ENCODE measurements at regions not wholly inside any gene's neighbourhood (a gene's known extent, or its start where the extent isn't known, plus 50 kb on each side); places are given as distances from the start of the nearest gene placed in this dataset.
"Not testable (repeated sequence)": the region's sequence is repeated elsewhere in the genome, so short reads cannot be mapped to it uniquely, and the experiment has no call there.

- DNase-seq (ENCODE audit: low read depth), result no peak
- no peak for TF ChIP-seq CTCF (IDR thresholded peaks at IDR 0.05; ENCODE audit: insufficient read depth, low read depth, low read length)
- H3K4me3 ChIP-seq (ENCODE audit: low read depth, low read length), result no peak overlapping the region
These were observed 131.6 kb downstream of the ZNF330 start for GRCh38 chr4:141352331-141352730.

GRCh38 chr4:141352909-141353525, 132.3 kb downstream of the ZNF330 start:
- no peak for TF ChIP-seq CTCF (IDR thresholded peaks at IDR 0.05; ENCODE audit: insufficient read depth, low read depth, low read length)
- H3K4me3 ChIP-seq (ENCODE audit: low read depth, low read length), result no peak overlapping the region

GRCh38 chr4:141356321-141356962, 135.7 kb downstream of the ZNF330 start:
- no peak overlapping the region for H3K4me3 ChIP-seq (ENCODE audit: low read depth, low read length)
- TF ChIP-seq CTCF (IDR thresholded peaks at IDR 0.05; ENCODE audit: insufficient read depth, low read depth, low read length), result no peak
- no peak for DNase-seq (ENCODE audit: low read depth)

More at GRCh38 chr4:141352909-141353525, 132.3 kb downstream of the ZNF330 start:
- DNase-seq (ENCODE audit: low read depth), result peak; percentile 74

- no peak overlapping the region for H3K4me3 ChIP-seq (ENCODE audit: low read depth, low read length)
- TF ChIP-seq CTCF (IDR thresholded peaks at IDR 0.05; ENCODE audit: insufficient read depth, low read depth, low read length), result no peak
- DNase-seq (ENCODE audit: low read depth), result no peak
These were observed 136.3 kb downstream of the ZNF330 start for GRCh38 chr4:141356963-141357335.

GRCh38 chr4:141368241-141368640, 147.5 kb downstream of the ZNF330 start:
- not testable (repeated sequence) for DNase-seq (ENCODE audit: low read depth); H3K4me3 ChIP-seq (ENCODE audit: low read depth, low read length)

- H3K4me3 ChIP-seq (ENCODE audit: low read depth, low read length), result no peak overlapping the region
- DNase-seq (ENCODE audit: low read depth), result no peak
- TF ChIP-seq CTCF (IDR thresholded peaks at IDR 0.05; ENCODE audit: insufficient read depth, low read depth, low read length), result no peak
These were observed 150.5 kb downstream of the ZNF330 start for GRCh38 chr4:141371206-141371605.

- peak; percentile 58 for TF ChIP-seq CTCF (IDR thresholded peaks at IDR 0.05; ENCODE audit: insufficient read depth, low read depth, low read length)
- no peak overlapping the region for H3K4me3 ChIP-seq (ENCODE audit: low read depth, low read length)
- DNase-seq (ENCODE audit: low read depth), result peak; percentile 74
These were observed 155.2 kb downstream of the ZNF330 start for GRCh38 chr4:141375855-141376254.

All from fibroblast of villous mesenchyme (primary cell).